ENCODE measurements at regions not wholly inside any gene's neighbourhood (a gene's known extent, or its start where the extent isn't known, plus 50 kb on each side); places are given as distances from the start of the nearest gene placed in this dataset.

- Histone ChIP-seq H3K4me1 (ENCODE audit: control insufficient read depth in 2 of 2, insufficient read depth in 2 of 2, low read length in 2 of 2) (no peaks in the 10 kb centered on the region), H3K79me2 (ENCODE audit: control insufficient read depth, insufficient read depth, low read length) (no peaks in the 10 kb centered on the region), H3K4me2 (replicated peaks; ENCODE audit: low read depth, low read length, poor library complexity, severe bottlenecking) (no peak overlapping the region), H4K20me1 (ENCODE audit: control insufficient read depth, insufficient read depth, low read length, poor library complexity, severe bottlenecking) (no peaks in the 10 kb centered on the region), H3K27me3 (replicated peaks in 1 of 4; ENCODE audit: control extremely low read depth in 1 of 4, control insufficient read depth in 3 of 4, insufficient read depth in 4 of 4, low read length in 3 of 4) (no peaks in the 10 kb centered on the region), H2AFZ (ENCODE audit: insufficient read depth, low read depth, low read length, poor library complexity, severe bottlenecking) (no peak overlapping the region), H3K36me3 (replicated peaks in 1 of 2; ENCODE audit: control extremely low read depth in 1 of 2, control insufficient read depth in 1 of 2, extremely low read depth in 1 of 2, insufficient read depth in 2 of 2, low read length in 1 of 2) (no peaks in the 10 kb centered on the region), H3K27ac (ENCODE audit: low read length in 2 of 2) (no peak overlapping the region), H3K9me3 (ENCODE audit: control extremely low read depth in 1 of 3, control insufficient read depth in 2 of 3, insufficient read depth in 1 of 3, low read length in 2 of 3) (peaks cover 0 to 5% (median 0%) of the 10 kb centered on the region in 3 donors), H3K9ac (ENCODE audit: low read length) (no peak overlapping the region), H3K4me3 (ENCODE audit: control extremely low read depth in 1 of 5, extremely low read depth in 1 of 5, insufficient read depth in 1 of 5, low read depth in 2 of 5, low read length in 4 of 5) (no peak overlapping the region)
- Mint-ChIP-seq H3K9me3 (ENCODE audit: insufficient read depth) (peaks cover 4% of the 10 kb centered on the region), H3K27ac (no peak overlapping the region), H3K27me3 (peaks cover 5% of the 10 kb centered on the region), H3K4me3 (no peak overlapping the region), H3K4me1 (no peaks in the 10 kb centered on the region)
- TF ChIP-seq CTCF (IDR thresholded peaks at IDR 0.05) (no peak), EZH2 (IDR thresholded peaks at IDR 0.05; ENCODE audit: borderline replicate concordance, insufficient read depth, low read depth, low read length, poor library complexity, severe bottlenecking) (no peak)
- CTCF ChIA-PET = no interaction called here
- no peak for ATAC-seq (ENCODE audit: low read depth)
- POLR2A ChIA-PET = no interaction called here
- no peak for DNase-seq
- intact Hi-C loops (cut with micrococcal nuclease) = no loop called here
Observed at GRCh38 chr1:34403156-34403555, 226.4 kb downstream of the C1orf94 start.

- Histone ChIP-seq H4K20me1 (ENCODE audit: control insufficient read depth, insufficient read depth, low read length, poor library complexity, severe bottlenecking) (no peaks in the 10 kb centered on the region), H3K36me3 (replicated peaks in 1 of 2; ENCODE audit: control extremely low read depth in 1 of 2, control insufficient read depth in 1 of 2, extremely low read depth in 1 of 2, insufficient read depth in 2 of 2, low read length in 1 of 2) (no peaks in the 10 kb centered on the region), H3K4me3 (ENCODE audit: control extremely low read depth in 1 of 5, extremely low read depth in 1 of 5, insufficient read depth in 1 of 5, low read depth in 2 of 5, low read length in 4 of 5) (no peak overlapping the region), H3K79me2 (ENCODE audit: control insufficient read depth, insufficient read depth, low read length) (no peaks in the 10 kb centered on the region), H2AFZ (ENCODE audit: insufficient read depth, low read depth, low read length, poor library complexity, severe bottlenecking) (no peak overlapping the region), H3K9ac (ENCODE audit: low read length) (no peak overlapping the region), H3K9me3 (ENCODE audit: control extremely low read depth in 1 of 3, control insufficient read depth in 2 of 3, insufficient read depth in 1 of 3, low read length in 2 of 3) (peaks cover 0 to 5% (median 0%) of the 10 kb centered on the region in 3 donors), H3K27ac (ENCODE audit: low read length in 2 of 2) (no peak overlapping the region), H3K4me1 (ENCODE audit: control insufficient read depth in 2 of 2, insufficient read depth in 2 of 2, low read length in 2 of 2) (no peaks in the 10 kb centered on the region), H3K27me3 (replicated peaks in 1 of 4; ENCODE audit: control extremely low read depth in 1 of 4, control insufficient read depth in 3 of 4, insufficient read depth in 4 of 4, low read length in 3 of 4) (peaks cover 0 to 5% (median 0%) of the 10 kb centered on the region in 4 experiments), H3K4me2 (replicated peaks; ENCODE audit: low read depth, low read length, poor library complexity, severe bottlenecking) (no peak overlapping the region)
- Mint-ChIP-seq H3K4me1 (no peaks in the 10 kb centered on the region), H3K9me3 (ENCODE audit: insufficient read depth) (peaks cover 4% of the 10 kb centered on the region), H3K27ac (no peak overlapping the region), H3K27me3 (no peaks in the 10 kb centered on the region), H3K4me3 (no peak overlapping the region)
- TF ChIP-seq EZH2 (IDR thresholded peaks at IDR 0.05; ENCODE audit: borderline replicate concordance, insufficient read depth, low read depth, low read length, poor library complexity, severe bottlenecking) = no peak
- TF ChIP-seq CTCF (IDR thresholded peaks at IDR 0.05) = no peak
- DNase-seq = no peak
- ChIA-PET CTCF (no interaction called here), POLR2A (no interaction called here)
- intact Hi-C loops (cut with micrococcal nuclease) = no loop called here
- no peak for ATAC-seq (ENCODE audit: low read depth)
Observed at GRCh38 chr1:34404804-34405203, 228.1 kb downstream of the C1orf94 start.

Data from B cell (primary cell).